GM13977 (cell line): ENCODE measurements at regions not wholly inside any gene's neighbourhood (a gene's known extent, or its start where the extent isn't known, plus 50 kb on each side); places are given as distances from the start of the nearest gene placed in this dataset.

Experiments used
- DNase-seq: peaks from one replicate; pipeline ENCODE4 v3.0.0; 2012; ENCODE audit warnings: low spot score
- CTCF ChIP-seq: IDR thresholded peaks from 2 replicates; pipeline ENCODE4 v1.5.1; 2012; ENCODE audit warnings: mild to moderate bottlenecking, control low read depth; ENCODE audit not compliant: insufficient read depth; ENCODE audit errors: extremely low read depth, missing control alignments
- in situ Hi-C: fragments of 300-500 bp; cut with MboI; formaldehyde crosslinking; loops from one replicate; pipeline ENCODE4 v1.12.0; 2022; ENCODE audit warnings: low sequenced_read_pairs, low pct_unique_long_range_greater_than_20kb, mixed read lengths, inconsistent platforms; ENCODE audit not compliant: unreplicated experiment

- TF ChIP-seq CTCF, result no peak
- no peak for DNase-seq
- in situ Hi-C loops, result loop anchor here (25.0 kb wide), 1 partner anchor 372 kb away; no protein-coding TSS in a partner anchor
Observed at GRCh38 chr20:1790386-1790785, 104.8 kb upstream of the SIRPA start.

- DNase-seq, result no peak
- in situ Hi-C loops, result loop anchor here (25.0 kb wide), 1 partner anchor 374 kb away; no protein-coding TSS in a partner anchor
- TF ChIP-seq CTCF, result no peak
Observed at GRCh38 chr20:1788044-1788443, 107.2 kb upstream of the SIRPA start.

DNA sequence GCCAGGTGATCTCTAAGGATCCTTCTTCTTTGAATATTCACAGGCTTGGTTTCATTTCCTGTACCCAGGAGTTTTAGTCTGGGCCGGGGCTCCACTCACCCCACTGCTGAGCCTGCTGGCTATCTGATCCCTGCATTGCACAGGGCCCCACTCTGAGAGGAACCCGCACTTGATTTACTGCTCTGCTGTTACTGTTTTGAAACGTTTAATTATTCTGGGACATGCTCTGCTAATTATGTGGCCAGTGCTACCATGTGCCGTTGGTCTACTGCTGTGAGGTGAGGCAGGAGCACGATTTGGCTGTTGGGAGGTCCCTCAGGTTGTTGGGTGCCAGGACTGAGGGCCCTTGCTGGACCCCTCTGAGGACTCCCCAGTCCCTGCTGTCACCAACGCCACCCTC lies 108.7 kb upstream of the SIRPA start:
- no peak for TF ChIP-seq CTCF
- DNase-seq, result no peak
- in situ Hi-C loops, result loop anchor here (25.0 kb wide), 1 partner anchor 376 kb away; no protein-coding TSS in a partner anchor

DNA sequence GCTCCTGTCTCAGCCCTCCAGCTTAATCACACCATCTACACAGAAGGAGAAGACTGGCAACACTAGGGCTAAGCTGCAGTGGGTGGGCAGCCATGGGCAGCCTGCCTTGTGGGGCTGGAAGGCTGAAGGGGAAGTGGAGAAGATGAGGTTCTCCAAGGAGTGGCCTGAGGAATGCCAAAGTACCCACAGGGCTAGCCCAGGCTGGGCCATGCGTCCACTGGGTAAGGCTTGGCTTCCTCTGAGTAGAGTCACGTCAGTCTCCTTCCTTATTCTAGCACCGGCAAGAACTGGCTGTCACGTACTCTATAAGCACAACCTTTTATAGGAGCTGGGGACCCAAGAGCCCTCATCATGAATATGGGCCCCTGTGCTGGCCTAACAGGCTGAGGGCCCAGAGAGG lies 110.6 kb upstream of the SIRPA start:
- no peak for TF ChIP-seq CTCF
- no peak for DNase-seq
- in situ Hi-C loops, result loop anchor here (25.0 kb wide), 1 partner anchor 378 kb away; no protein-coding TSS in a partner anchor

DNA sequence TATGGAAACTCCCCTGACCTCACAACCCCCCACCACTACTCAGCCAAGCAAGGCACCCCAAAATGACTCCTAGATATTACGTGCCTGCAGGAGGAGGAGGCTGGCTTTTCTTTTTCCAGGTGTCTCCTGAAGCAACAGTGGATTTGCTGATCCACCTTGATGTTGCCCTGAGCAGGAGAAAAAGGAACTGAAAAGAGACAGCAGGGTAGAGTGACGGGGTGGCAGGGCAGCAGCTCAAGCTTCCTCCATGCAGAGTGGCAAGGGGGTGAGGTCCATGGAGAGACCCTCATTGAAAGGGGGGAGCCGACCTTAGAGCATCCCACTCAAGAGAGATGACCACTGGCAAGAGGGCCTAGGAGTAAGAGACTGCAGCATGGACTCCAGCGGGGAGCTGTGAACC lies 112.0 kb upstream of the SIRPA start:
- no peak for TF ChIP-seq CTCF
- in situ Hi-C loops, result loop anchor here (25.0 kb wide), 1 partner anchor 379 kb away; no protein-coding TSS in a partner anchor
- no peak for DNase-seq

- no peak for DNase-seq
- TF ChIP-seq CTCF, result no peak
- in situ Hi-C loops, result loop anchor here (25.0 kb wide), 1 partner anchor 380 kb away; no protein-coding TSS in a partner anchor
Observed at GRCh38 chr20:1782181-1782580, 113.0 kb upstream of the SIRPA start.

DNA sequence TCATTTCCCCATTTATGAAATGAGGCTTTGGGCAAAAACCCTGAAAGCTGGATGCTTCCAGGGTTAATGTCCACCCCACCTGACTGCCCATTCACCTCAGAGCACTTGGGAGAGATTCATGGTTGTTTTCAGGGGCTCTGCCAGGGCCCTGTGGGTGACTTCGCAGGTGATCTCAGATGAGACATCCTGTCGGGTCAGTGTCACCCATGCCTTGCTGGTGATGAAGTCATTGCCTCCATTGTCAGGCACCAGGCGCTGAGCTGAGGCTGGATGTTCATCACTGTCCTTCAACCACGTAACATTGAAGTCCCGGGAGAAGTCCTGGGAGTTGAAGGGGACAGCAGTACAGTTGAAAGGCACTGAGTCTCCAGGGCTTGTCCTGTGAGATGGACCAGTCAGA lies 115.6 kb upstream of the SIRPA start:
- no peak for TF ChIP-seq CTCF
- DNase-seq, result no peak
- in situ Hi-C loops, result loop anchor here (25.0 kb wide), 1 partner anchor 383 kb away; no protein-coding TSS in a partner anchor
